ENCODE measurements at regions not wholly inside any gene's neighbourhood (a gene's known extent, or its start where the extent isn't known, plus 50 kb on each side); places are given as distances from the start of the nearest gene placed in this dataset.

DNA sequence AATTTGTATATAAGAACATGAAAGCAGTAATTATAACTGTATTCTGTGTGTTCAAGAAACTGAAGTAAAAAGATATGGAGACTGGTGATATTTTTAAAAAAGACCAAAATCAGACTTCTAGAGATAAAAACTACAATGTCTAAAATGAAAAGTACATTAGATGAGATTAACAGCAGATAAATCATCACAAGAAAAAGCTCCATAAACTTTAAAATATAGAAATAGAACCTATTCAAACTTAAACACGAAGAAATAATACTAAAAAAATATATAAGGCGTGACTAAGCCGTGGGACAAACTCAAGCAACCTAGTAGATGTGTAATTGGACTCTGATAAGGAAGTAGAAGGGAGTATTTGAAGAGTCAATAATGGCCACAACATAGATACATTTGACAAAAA lies 189.1 kb upstream of the ZMIZ1 start:
- DNase-seq, result no peak
- no peak overlapping the region for H3K27ac ChIP-seq
- no peaks in the 10 kb centered on the region for H3K36me3 ChIP-seq (replicated peaks in 1 of 2)
- intact Hi-C loops (cut with DNase I), result no loop called here
- no peaks in the 10 kb centered on the region for H3K4me1 ChIP-seq (replicated peaks in 1 of 2)
- no peak overlapping the region for H3K4me3 ChIP-seq
- TF ChIP-seq, protein P1, sequence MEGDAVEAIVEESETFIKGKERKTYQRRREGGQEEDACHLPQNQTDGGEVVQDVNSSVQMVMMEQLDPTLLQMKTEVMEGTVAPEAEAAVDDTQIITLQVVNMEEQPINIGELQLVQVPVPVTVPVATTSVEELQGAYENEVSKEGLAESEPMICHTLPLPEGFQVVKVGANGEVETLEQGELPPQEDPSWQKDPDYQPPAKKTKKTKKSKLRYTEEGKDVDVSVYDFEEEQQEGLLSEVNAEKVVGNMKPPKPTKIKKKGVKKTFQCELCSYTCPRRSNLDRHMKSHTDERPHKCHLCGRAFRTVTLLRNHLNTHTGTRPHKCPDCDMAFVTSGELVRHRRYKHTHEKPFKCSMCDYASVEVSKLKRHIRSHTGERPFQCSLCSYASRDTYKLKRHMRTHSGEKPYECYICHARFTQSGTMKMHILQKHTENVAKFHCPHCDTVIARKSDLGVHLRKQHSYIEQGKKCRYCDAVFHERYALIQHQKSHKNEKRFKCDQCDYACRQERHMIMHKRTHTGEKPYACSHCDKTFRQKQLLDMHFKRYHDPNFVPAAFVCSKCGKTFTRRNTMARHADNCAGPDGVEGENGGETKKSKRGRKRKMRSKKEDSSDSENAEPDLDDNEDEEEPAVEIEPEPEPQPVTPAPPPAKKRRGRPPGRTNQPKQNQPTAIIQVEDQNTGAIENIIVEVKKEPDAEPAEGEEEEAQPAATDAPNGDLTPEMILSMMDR (IDR thresholded peaks at IDR 0.05), result no peak
- no peak for TF ChIP-seq POLR2A (IDR thresholded peaks at IDR 0.05)
- 78 to 88% (median 82%) methylated on average over 3 of the region's 3 CpGs for WGBS, 4 donors
- H3K9me3 ChIP-seq (replicated peaks in 1 of 3), result peaks cover 0 to 5% (median 0%) of the 10 kb centered on the region in 3 donors
- no peaks in the 10 kb centered on the region for H3K27me3 ChIP-seq

DNA sequence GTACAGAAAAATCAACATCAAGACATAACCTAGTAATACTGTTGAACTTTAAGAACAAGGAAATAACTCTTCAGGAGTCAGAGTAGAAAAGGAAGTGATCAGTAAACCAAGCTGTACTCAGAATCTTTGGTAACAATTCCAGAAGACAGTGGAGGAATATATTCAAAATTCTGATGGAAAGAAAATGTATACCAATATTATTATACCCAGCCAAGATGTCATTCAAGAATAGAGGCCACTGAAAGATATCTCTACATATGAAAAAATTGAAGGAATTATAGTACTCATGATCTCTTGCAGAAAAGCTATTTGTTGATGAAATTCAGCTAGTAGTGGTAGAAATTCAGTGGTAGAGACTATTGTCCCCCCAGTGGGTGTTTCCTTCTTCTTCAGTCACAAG lies 182.6 kb upstream of the ZMIZ1 start:
- no peaks in the 10 kb centered on the region for H3K4me1 ChIP-seq (replicated peaks in 1 of 2)
- TF ChIP-seq POLR2A (IDR thresholded peaks at IDR 0.05), result no peak
- TF ChIP-seq, protein P1 (IDR thresholded peaks at IDR 0.05), result no peak
- H3K27ac ChIP-seq, result no peak overlapping the region
- no peak overlapping the region for H3K4me3 ChIP-seq
- no peaks in the 10 kb centered on the region for H3K9me3 ChIP-seq (replicated peaks in 1 of 3)
- DNase-seq, result no peak
- no peaks in the 10 kb centered on the region for H3K36me3 ChIP-seq (replicated peaks in 1 of 2)
- no peaks in the 10 kb centered on the region for H3K27me3 ChIP-seq
- intact Hi-C loops (cut with DNase I), result no loop called here

DNA sequence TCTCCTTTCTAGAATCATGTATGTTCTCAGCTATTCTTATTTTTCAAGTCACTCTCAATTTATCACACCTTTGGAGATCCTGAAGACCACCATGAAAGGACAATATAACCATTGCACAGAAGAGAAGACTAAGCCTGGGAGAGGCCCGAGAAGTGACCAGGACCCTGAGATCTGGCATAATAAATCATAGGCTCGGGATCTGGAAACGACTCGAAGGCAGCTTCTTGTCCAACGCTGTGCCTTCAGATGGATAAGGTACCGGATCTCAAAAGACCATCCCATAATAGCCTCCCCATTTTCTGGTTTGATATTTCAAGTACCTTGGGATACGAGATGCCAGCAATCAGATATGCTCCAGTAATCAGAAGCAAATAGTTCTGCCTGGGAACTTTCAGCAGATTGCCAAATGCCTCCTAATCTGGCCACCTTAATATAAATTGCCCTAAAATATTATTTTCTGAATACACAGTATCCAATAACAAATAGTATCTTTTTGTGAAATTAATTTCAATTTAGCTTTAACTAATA lies 179.2 kb upstream of the ZMIZ1 start:
- no peak for DNase-seq
- no peak overlapping the region for H3K27ac ChIP-seq
- TF ChIP-seq, protein P1 (IDR thresholded peaks at IDR 0.05), result no peak
- TF ChIP-seq POLR2A (IDR thresholded peaks at IDR 0.05), result no peak
- no peaks in the 10 kb centered on the region for H3K4me1 ChIP-seq (replicated peaks in 1 of 2)
- no peaks in the 10 kb centered on the region for H3K9me3 ChIP-seq (replicated peaks in 1 of 3)
- WGBS, 4 donors, result 86 to 93% (median 91%) methylated on average over 7 of the region's 7 CpGs
- H3K36me3 ChIP-seq (replicated peaks in 1 of 2), result no peaks in the 10 kb centered on the region
- H3K4me3 ChIP-seq, result no peak overlapping the region
- H3K27me3 ChIP-seq, result no peaks in the 10 kb centered on the region
- intact Hi-C loops (cut with DNase I), result no loop called here

DNA sequence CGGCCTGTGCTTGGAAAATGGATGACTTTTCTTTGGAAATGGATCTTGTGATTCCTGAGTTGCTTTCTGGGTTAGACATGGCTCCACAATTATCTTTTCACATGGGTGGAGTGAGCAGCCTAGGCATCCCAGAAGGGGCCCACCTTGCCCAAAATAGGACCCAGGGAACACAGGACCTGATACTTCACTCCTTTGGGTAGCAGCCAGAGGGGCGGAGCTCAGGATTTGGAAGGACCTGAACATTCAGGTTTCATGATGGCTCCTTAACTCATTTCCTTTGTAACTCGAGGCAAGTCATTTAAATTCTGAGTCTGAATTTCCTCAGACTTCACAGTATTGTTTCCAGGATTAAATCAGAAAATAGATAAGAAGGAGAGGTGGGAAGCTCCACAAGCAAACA lies 178.3 kb upstream of the ZMIZ1 start:
- WGBS, 4 donors, result 75 to 88% (median 83%) methylated on average over 3 of the region's 3 CpGs
- no peaks in the 10 kb centered on the region for H3K9me3 ChIP-seq (replicated peaks in 1 of 3)
- TF ChIP-seq, protein P1 (IDR thresholded peaks at IDR 0.05), result no peak
- TF ChIP-seq POLR2A (IDR thresholded peaks at IDR 0.05), result no peak

More for the DNA sequence above, 178.3 kb upstream of the ZMIZ1 start:
- no peak overlapping the region for H3K4me3 ChIP-seq
- H3K27me3 ChIP-seq, result no peaks in the 10 kb centered on the region
- no peaks in the 10 kb centered on the region for H3K4me1 ChIP-seq (replicated peaks in 1 of 2)
- DNase-seq, result no peak
- H3K36me3 ChIP-seq (replicated peaks in 1 of 2), result no peaks in the 10 kb centered on the region
- intact Hi-C loops (cut with DNase I), result no loop called here
- H3K27ac ChIP-seq, result no peak overlapping the region
